PC-3 (cell line): ENCODE measurements at regions not wholly inside any gene's neighbourhood (a gene's known extent, or its start where the extent isn't known, plus 50 kb on each side); places are given as distances from the start of the nearest gene placed in this dataset.

Source experiments
- ATAC-seq: fragments of 200-7000 bp; cut with Tn5 transposase; 2 replicates; pipeline ENCODE4 v1.9.1; 2020; ENCODE audit warnings: mild to moderate bottlenecking, moderate library complexity
- BruUV-seq: library from RNA; stranded (reverse); fragments of 400-500 nt; replicated peaks from 2 replicates; lab custom pipeline; 2021; lab: Mats Ljungman, UMichigan
- CTCF ChIA-PET: fragments of 300-600 bp; sonication (Branson Sonifier 250); formaldehyde crosslinking; loops from one replicate; lab custom pipeline; 2022; ENCODE audit warnings: antibody characterized with exemption; lab: Charles Lee
- POLR2A ChIA-PET: fragments of 300-600 bp; sonication (Branson Sonifier 250); formaldehyde crosslinking; loops from one replicate; lab custom pipeline; 2022; ENCODE audit warnings: antibody characterized with exemption; ENCODE audit not compliant: unreplicated experiment; lab: Charles Lee
- DNase-seq: peaks from one replicate; pipeline ENCODE4 v3.0.0-alpha.2; 2015
- H2AFZ ChIP-seq: fragments of 300-600 bp; sonication (generic); 2 replicates; pipeline ENCODE4 v1.6.0; 2016; ENCODE audit warnings: antibody characterized with exemption, low read length
- H3F3A ChIP-seq: fragments of 300-600 bp; sonication (generic); one replicate; pipeline ENCODE4 v1.6.0; 2017; ENCODE audit warnings: antibody characterized with exemption, low read length, control low read depth, mild to moderate bottlenecking; ENCODE audit not compliant: unreplicated experiment
- H3K27ac ChIP-seq: fragments of 300-600 bp; sonication (generic); 2 replicates; pipeline ENCODE4 v1.5.1; 2016; ENCODE audit warnings: mild to moderate bottlenecking, low read length
- H3K27me3 ChIP-seq: fragments of 300-600 bp; sonication (generic); 2 replicates; pipeline ENCODE4 v1.6.1; 2016; ENCODE audit warnings: low read length, mixed read lengths
- H3K36me3 ChIP-seq: fragments of 300-600 bp; sonication (generic); 2 replicates; pipeline ENCODE4 v1.6.1; 2016; ENCODE audit warnings: low read depth, mixed run types, low read length, mixed read lengths
- H3K4me1 ChIP-seq: fragments of 300-600 bp; sonication (generic); 2 replicates; pipeline ENCODE4 v1.5.1; 2016; ENCODE audit warnings: low read length; ENCODE audit not compliant: insufficient read depth
- H3K4me2 ChIP-seq: fragments of 300-600 bp; sonication (generic); 2 replicates; pipeline ENCODE4 v1.6.0; 2016; ENCODE audit warnings: low read length
- H3K4me3 ChIP-seq: fragments of 300-600 bp; sonication (generic); 2 replicates; pipeline ENCODE4 v1.5.1; 2016; ENCODE audit warnings: mild to moderate bottlenecking, low read length, mixed read lengths
- H3K79me2 ChIP-seq: fragments of 300-600 bp; sonication (generic); 2 replicates; pipeline ENCODE4 v1.6.1; 2017; ENCODE audit warnings: low read length, mixed read lengths
- H3K9ac ChIP-seq: fragments of 300-600 bp; sonication (generic); 2 replicates; pipeline ENCODE4 v1.6.0; 2016; ENCODE audit warnings: mild to moderate bottlenecking, low read length
- H3K9me2 ChIP-seq: fragments of 300-600 bp; sonication (generic); replicated peaks from 2 replicates; pipeline ENCODE4 v1.6.1; 2016; ENCODE audit warnings: mixed run types, low read length, mixed read lengths
- H3K9me3 ChIP-seq: fragments of 300-600 bp; sonication (generic); 2 replicates; pipeline ENCODE4 v1.6.1; 2016; ENCODE audit warnings: low read length, mixed read lengths
- H4K20me1 ChIP-seq: fragments of 300-600 bp; sonication (generic); 2 replicates; pipeline ENCODE4 v1.6.1; 2016; ENCODE audit warnings: low read length, mixed read lengths
- EZH2 ChIP-seq: fragments of 300-600 bp; sonication (generic); IDR thresholded peaks from one replicate; pipeline ENCODE4 v1.6.1; 2017; ENCODE audit warnings: antibody characterized with exemption, mild to moderate bottlenecking, low read length; ENCODE audit not compliant: unreplicated experiment
- EZH2phosphoT487 ChIP-seq: fragments of 300-600 bp; sonication (generic); IDR thresholded peaks from 2 replicates; pipeline ENCODE4 v1.6.1; 2018; ENCODE audit warnings: mild to moderate bottlenecking, antibody characterized with exemption, low read length, borderline replicate concordance
- intact Hi-C: fragments of 100-400 bp; cut with micrococcal nuclease; formaldehyde crosslinking; loops from 2 replicates; pipeline ENCODE4 v1.9.0; 2023
- TF ChIP-seq, protein P1 (sequence below): fragments of 300-600 bp; sonication (generic); conservative IDR thresholded peaks from 2 replicates; pipeline ENCODE4 v1.5.1; 2017; ENCODE audit warnings: antibody characterized with exemption, low read depth, mild to moderate bottlenecking, low read length

DNA sequence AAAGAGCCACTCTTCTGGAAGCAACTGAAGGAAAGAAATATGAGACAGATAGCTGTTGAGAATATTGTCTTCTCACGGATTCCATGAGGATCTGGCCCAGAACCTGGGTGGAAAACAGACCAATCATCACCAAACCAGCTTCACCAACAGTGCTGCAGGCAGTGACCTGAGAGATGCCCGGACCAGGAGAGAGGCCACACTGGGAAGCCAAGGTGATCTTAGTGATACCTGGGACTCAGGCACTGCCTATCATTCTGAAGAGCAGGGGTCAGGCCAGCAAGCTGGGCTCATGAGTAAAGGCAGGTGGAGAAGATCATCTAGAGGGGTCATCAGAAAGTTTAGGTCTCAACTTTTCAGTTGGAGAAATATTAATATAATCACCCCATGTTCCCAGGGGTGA is 595.8 kb upstream of the CADM1 start:
- H2AFZ ChIP-seq = no peak overlapping the region
- no peaks in the 10 kb centered on the region for H3K27me3 ChIP-seq
- intact Hi-C loops = no loop called here
- no peak overlapping the region for H3K27ac ChIP-seq
- H3K4me2 ChIP-seq = no peak overlapping the region
- H3K79me2 ChIP-seq = no peaks in the 10 kb centered on the region
- DNase-seq (no peak), ATAC-seq (no peak)
- H3K4me3 ChIP-seq = no peak overlapping the region
- H3K9ac ChIP-seq = no peak overlapping the region
- no peaks in the 10 kb centered on the region for H3K9me2 ChIP-seq
- ChIA-PET CTCF (no interaction called here), POLR2A (no interaction called here)
- TF ChIP-seq EZH2 (no peak), EZH2phosphoT487 (no peak)
- TF ChIP-seq, protein P1, sequence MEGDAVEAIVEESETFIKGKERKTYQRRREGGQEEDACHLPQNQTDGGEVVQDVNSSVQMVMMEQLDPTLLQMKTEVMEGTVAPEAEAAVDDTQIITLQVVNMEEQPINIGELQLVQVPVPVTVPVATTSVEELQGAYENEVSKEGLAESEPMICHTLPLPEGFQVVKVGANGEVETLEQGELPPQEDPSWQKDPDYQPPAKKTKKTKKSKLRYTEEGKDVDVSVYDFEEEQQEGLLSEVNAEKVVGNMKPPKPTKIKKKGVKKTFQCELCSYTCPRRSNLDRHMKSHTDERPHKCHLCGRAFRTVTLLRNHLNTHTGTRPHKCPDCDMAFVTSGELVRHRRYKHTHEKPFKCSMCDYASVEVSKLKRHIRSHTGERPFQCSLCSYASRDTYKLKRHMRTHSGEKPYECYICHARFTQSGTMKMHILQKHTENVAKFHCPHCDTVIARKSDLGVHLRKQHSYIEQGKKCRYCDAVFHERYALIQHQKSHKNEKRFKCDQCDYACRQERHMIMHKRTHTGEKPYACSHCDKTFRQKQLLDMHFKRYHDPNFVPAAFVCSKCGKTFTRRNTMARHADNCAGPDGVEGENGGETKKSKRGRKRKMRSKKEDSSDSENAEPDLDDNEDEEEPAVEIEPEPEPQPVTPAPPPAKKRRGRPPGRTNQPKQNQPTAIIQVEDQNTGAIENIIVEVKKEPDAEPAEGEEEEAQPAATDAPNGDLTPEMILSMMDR = no peak
- H3K36me3 ChIP-seq = no peaks in the 10 kb centered on the region
- H3F3A ChIP-seq = no peaks in the 10 kb centered on the region
- no TSS peak for BruUV-seq
- H3K4me1 ChIP-seq = no peaks in the 10 kb centered on the region
- H3K9me3 ChIP-seq = peaks cover 13% of the 10 kb centered on the region; the same call in 1 of the 2 replicates
- H4K20me1 ChIP-seq = no peaks in the 10 kb centered on the region

DNA sequence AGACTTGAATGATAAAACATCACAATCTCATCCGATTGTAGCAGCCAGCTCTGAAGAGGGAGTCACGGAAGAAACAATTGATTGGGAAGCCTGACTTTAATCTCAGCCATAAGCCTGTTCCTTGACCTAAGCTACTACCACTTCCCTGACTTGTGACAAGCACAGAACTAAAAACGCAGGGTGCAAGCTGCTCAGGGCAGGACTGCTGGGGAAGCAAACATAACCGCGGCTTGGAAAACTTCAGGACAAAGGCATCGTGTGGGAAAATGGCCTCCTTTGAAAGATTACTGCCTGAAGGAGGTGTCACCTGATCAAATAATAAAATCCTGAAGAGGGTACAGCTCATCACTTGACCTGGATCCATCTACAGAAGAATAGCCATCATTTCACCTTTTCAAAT is 595.3 kb upstream of the CADM1 start:
- H2AFZ ChIP-seq = no peak overlapping the region
- H4K20me1 ChIP-seq = no peaks in the 10 kb centered on the region
- ChIA-PET CTCF (no interaction called here), POLR2A (no interaction called here)
- H3F3A ChIP-seq = no peaks in the 10 kb centered on the region
- TF ChIP-seq EZH2 (no peak), EZH2phosphoT487 (no peak)
- TF ChIP-seq, protein P1 = no peak
- H3K36me3 ChIP-seq = no peaks in the 10 kb centered on the region
- no peak overlapping the region for H3K9ac ChIP-seq
- no peak overlapping the region for H3K27ac ChIP-seq
- intact Hi-C loops = no loop called here
- no peak for ATAC-seq
- H3K4me3 ChIP-seq = no peak overlapping the region
- no peak overlapping the region for H3K4me2 ChIP-seq
- H3K4me1 ChIP-seq = no peaks in the 10 kb centered on the region
- no TSS peak for BruUV-seq
- H3K9me3 ChIP-seq = peaks cover 11% of the 10 kb centered on the region; the same call in 1 of the 2 replicates
- H3K27me3 ChIP-seq = no peaks in the 10 kb centered on the region
- no peaks in the 10 kb centered on the region for H3K9me2 ChIP-seq
- DNase-seq = no peak
- H3K79me2 ChIP-seq = no peaks in the 10 kb centered on the region

DNA sequence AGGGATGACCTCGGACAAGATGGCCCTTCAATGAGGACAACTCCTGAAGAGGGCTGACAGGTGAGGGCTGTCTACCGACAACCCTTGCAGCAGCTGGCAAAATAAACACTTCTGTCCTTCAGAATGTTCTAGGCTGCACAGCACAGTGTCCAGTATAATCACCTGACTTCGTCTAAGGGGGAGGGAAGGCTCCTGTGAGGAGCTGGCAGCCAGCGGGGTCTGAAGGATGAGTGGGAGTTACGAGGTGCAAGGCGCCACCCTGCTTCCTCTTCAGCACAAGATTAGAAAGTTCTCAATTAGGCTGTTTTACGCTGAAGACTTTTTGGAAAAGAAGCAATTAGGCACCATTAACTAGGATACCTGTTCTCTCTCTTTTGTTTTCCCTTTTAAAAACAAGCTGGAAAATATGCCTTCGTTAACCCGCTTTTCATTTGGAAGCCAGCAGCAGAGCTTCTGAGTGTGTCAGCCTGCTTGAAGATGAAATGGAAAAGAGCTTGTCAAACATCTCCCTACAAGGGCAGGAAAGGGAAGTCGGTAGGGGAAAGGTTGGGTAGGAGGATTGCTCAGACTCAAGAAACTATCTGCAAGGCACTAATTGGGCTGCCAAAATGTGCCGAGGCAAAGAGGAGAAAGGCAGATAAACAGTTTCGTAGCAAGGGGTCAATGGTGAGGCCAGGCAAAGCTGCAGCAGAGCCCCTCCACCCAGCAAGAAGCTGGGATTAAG is 592.2 kb upstream of the CADM1 start:
- Histone ChIP-seq H3K79me2 (no peaks in the 10 kb centered on the region), H3K9ac (no peak overlapping the region), H2AFZ (no peak overlapping the region), H3K9me2 (no peaks in the 10 kb centered on the region), H3K4me2 (no peak overlapping the region), H3K36me3 (no peaks in the 10 kb centered on the region), H3F3A (no peaks in the 10 kb centered on the region), H3K4me3 (no peak overlapping the region), H3K4me1 (no peaks in the 10 kb centered on the region), H3K27me3 (no peaks in the 10 kb centered on the region), H4K20me1 (no peaks in the 10 kb centered on the region), H3K9me3 (peaks cover 11% of the 10 kb centered on the region; the same call in 1 of the 2 replicates), H3K27ac (no peak overlapping the region)
- DNase-seq (no peak), ATAC-seq (no peak)
- TF ChIP-seq, protein P1 = no peak
- no peak for TF ChIP-seq EZH2
- TF ChIP-seq EZH2phosphoT487 = no peak
- intact Hi-C loops = no loop called here
- ChIA-PET CTCF (no interaction called here), POLR2A (no interaction called here)
- BruUV-seq = no TSS peak
